ENCODE measurements at regions not wholly inside any gene's neighbourhood (a gene's known extent, or its start where the extent isn't known, plus 50 kb on each side); places are given as distances from the start of the nearest gene placed in this dataset.

DNA sequence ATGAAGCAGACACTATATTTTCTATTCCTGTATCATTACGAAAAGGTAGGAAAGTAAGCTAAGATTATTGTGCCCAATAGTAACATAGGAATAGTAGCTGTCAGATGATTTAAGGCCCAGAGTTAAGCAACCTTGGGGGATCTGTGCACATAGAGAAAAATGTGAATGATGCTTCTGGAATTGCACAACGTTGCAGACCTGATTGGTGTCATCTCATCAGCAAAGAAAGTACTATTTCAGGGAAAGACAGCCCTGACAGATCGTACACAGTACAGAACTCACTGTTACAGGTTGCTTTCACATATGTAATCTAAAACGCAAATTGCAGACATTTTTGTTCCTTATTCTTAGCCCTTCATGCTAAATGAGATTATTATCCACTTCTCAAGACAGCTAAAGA is 535.9 kb downstream of the TRIB2 start:
- H3K4me1 ChIP-seq (ENCODE audit: insufficient read depth, low read length, poor library complexity, severe bottlenecking): no peaks in the 10 kb centered on the region
- no peak overlapping the region for H2AFZ ChIP-seq (ENCODE audit: low read length)
- no peak overlapping the region for H3K27ac ChIP-seq (ENCODE audit: low read depth, low read length, poor library complexity, severe bottlenecking)
- TF ChIP-seq EZH2phosphoT487 (IDR thresholded peaks at IDR 0.05; ENCODE audit: borderline replicate concordance, low read depth, low read length): no peak
- TF ChIP-seq CTCF (conservative IDR thresholded peaks at IDR 0.05; ENCODE audit: low read length): no peak
- no peaks in the 10 kb centered on the region for H4K20me1 ChIP-seq (ENCODE audit: insufficient read depth, low read length)
- no TSS peak for BruUV-seq (replicated peaks)
- DNase-seq (ENCODE audit: low spot score): no peak
- H3K79me2 ChIP-seq (ENCODE audit: insufficient read depth, low read depth, low read length): no peaks in the 10 kb centered on the region
- H3K9me3 ChIP-seq (ENCODE audit: low read length): no peaks in the 10 kb centered on the region
- no peak overlapping the region for H3K4me3 ChIP-seq (ENCODE audit: low read depth, low read length, poor library complexity, severe bottlenecking)
- H3K4me2 ChIP-seq (ENCODE audit: low read length): no peak overlapping the region
- intact Hi-C loops (cut with micrococcal nuclease; ENCODE audit: unreplicated experiment): no loop called here
- no peaks in the 10 kb centered on the region for H3K36me3 ChIP-seq (ENCODE audit: insufficient read depth, low read length)
- ChIA-PET CTCF (ENCODE audit: unreplicated experiment) (no interaction called here), POLR2A (interaction anchor here (1.0 kb wide), 1 partner anchor 68 kb away, joined by 3 read pairs; no protein-coding TSS in a partner anchor)
- no peaks in the 10 kb centered on the region for H3K9me2 ChIP-seq (ENCODE audit: insufficient read depth, low read length)

DNA sequence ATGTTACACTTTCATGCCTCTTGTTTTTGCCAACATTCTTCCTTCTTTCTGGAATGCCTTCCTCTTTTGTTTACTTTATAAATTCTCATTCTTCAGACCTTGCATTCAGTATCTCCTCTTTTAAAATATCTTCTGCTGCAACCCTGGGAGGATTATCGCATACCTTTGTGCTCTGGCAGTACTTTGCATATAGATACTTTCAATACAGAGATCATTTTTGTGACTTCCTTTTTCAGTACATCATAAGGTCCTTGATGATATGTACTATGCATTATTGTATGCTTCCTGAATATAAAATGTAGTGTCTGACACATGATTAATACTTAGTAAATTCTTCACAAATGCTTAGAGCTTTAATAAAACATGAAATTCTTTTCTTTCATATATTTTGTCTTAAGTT is 538.7 kb downstream of the TRIB2 start:
- DNase-seq (ENCODE audit: low spot score): no peak

More for the DNA sequence above, 538.7 kb downstream of the TRIB2 start:
- no peaks in the 10 kb centered on the region for H3K79me2 ChIP-seq (ENCODE audit: insufficient read depth, low read depth, low read length)
- ChIA-PET POLR2A (interaction anchor here (1.1 kb wide), 1 partner anchor 9 kb away, joined by 4 read pairs; no protein-coding TSS in a partner anchor), CTCF (ENCODE audit: unreplicated experiment) (no interaction called here)
- H3K36me3 ChIP-seq (ENCODE audit: insufficient read depth, low read length): no peaks in the 10 kb centered on the region
- H3K27ac ChIP-seq (ENCODE audit: low read depth, low read length, poor library complexity, severe bottlenecking): no peak overlapping the region
- no TSS peak for BruUV-seq (replicated peaks)
- no peaks in the 10 kb centered on the region for H3K9me2 ChIP-seq (ENCODE audit: insufficient read depth, low read length)
- H3K9me3 ChIP-seq (ENCODE audit: low read length): no peaks in the 10 kb centered on the region
- no peaks in the 10 kb centered on the region for H4K20me1 ChIP-seq (ENCODE audit: insufficient read depth, low read length)
- no peak overlapping the region for H3K4me3 ChIP-seq (ENCODE audit: low read depth, low read length, poor library complexity, severe bottlenecking)
- intact Hi-C loops (cut with micrococcal nuclease; ENCODE audit: unreplicated experiment): no loop called here
- H2AFZ ChIP-seq (ENCODE audit: low read length): no peak overlapping the region
- TF ChIP-seq CTCF (conservative IDR thresholded peaks at IDR 0.05; ENCODE audit: low read length): no peak
- no peak for TF ChIP-seq EZH2phosphoT487 (IDR thresholded peaks at IDR 0.05; ENCODE audit: borderline replicate concordance, low read depth, low read length)
- no peaks in the 10 kb centered on the region for H3K4me1 ChIP-seq (ENCODE audit: insufficient read depth, low read length, poor library complexity, severe bottlenecking)
- 0 out of 2 replicates have a peak overlapping the region, but pooled peaks have one; percentile 35 for H3K4me2 ChIP-seq (ENCODE audit: low read length)
